GM12874 (cell line): ENCODE measurements at regions not wholly inside any gene's neighbourhood (a gene's known extent, or its start where the extent isn't known, plus 50 kb on each side); places are given as distances from the start of the nearest gene placed in this dataset.

Experiments
- CTCF ChIP-seq: IDR thresholded peaks from 2 replicates; pipeline ENCODE4 v1.5.1; 2011; ENCODE audit warnings: low read depth, mild to moderate bottlenecking, control low read depth, low read length, moderate library complexity; ENCODE audit not compliant: insufficient read depth

- TF ChIP-seq CTCF: no peak
Observed at GRCh38 chr4:8725845-8726244, 133.3 kb downstream of the CPZ start.

- TF ChIP-seq CTCF: no peak
Observed at GRCh38 chr4:8725071-8725841, 132.7 kb downstream of the CPZ start.

GRCh38 chr4:8724436-8725070, 132.0 kb downstream of the CPZ start:
- no peak for TF ChIP-seq CTCF

- no peak for TF ChIP-seq CTCF
Observed at GRCh38 chr4:8723222-8723980, 130.8 kb downstream of the CPZ start.

- TF ChIP-seq CTCF: no peak
Observed at GRCh38 chr4:8722556-8722955, 130.0 kb downstream of the CPZ start.

GRCh38 chr4:8721621-8722020, 129.1 kb downstream of the CPZ start:
- TF ChIP-seq CTCF: no peak

- no peak for TF ChIP-seq CTCF
Observed at GRCh38 chr4:8719421-8719820, 126.9 kb downstream of the CPZ start.
